Trophoblast cell (in vitro differentiated cells and primary cell): ENCODE measurements at regions not wholly inside any gene's neighbourhood (a gene's known extent, or its start where the extent isn't known, plus 50 kb on each side); places are given as distances from the start of the nearest gene placed in this dataset.

ENCODE experiments used
- DNase-seq, 2 donors: peaks; one replicate each; pipeline ENCODE4 v3.0.0-alpha.2; 2016
- H2AFZ ChIP-seq: 2 replicates; pipeline ENCODE4 v1.6.1; 2013; ENCODE audit warnings: low read length, moderate library complexity, mild to moderate bottlenecking; ENCODE audit not compliant: insufficient read depth, poor library complexity
- H2AK5ac ChIP-seq: 2 replicates; pipeline ENCODE4 v1.6.1; 2013; ENCODE audit warnings: mild to moderate bottlenecking, low read length
- H2BK120ac ChIP-seq: 2 replicates; pipeline ENCODE4 v1.6.1; 2013; ENCODE audit warnings: low read length, mild to moderate bottlenecking, moderate library complexity; ENCODE audit not compliant: insufficient read depth, poor library complexity
- H2BK12ac ChIP-seq: 2 replicates; pipeline ENCODE4 v1.6.1; 2013; ENCODE audit warnings: mild to moderate bottlenecking, low read length, moderate library complexity
- H2BK5ac ChIP-seq: 2 replicates; pipeline ENCODE4 v1.6.1; 2013; ENCODE audit warnings: low read length, low read depth, moderate library complexity, mild to moderate bottlenecking; ENCODE audit not compliant: poor library complexity
- H3K14ac ChIP-seq: 2 replicates; pipeline ENCODE4 v1.6.1; 2013; ENCODE audit warnings: mild to moderate bottlenecking, low read length
- H3K18ac ChIP-seq: 2 replicates; pipeline ENCODE4 v1.6.1; 2013; ENCODE audit warnings: mild to moderate bottlenecking, low read length
- H3K23ac ChIP-seq: 2 replicates; pipeline ENCODE4 v1.6.1; 2013; ENCODE audit warnings: low read length
- H3K27ac ChIP-seq: 2 replicates; pipeline ENCODE4 v1.5.1; 2013; ENCODE audit warnings: low read depth, mild to moderate bottlenecking, inconsistent platforms, low read length, moderate library complexity
- H3K27me3 ChIP-seq: 2 replicates; pipeline ENCODE4 v1.6.1; 2013; ENCODE audit warnings: inconsistent platforms, mild to moderate bottlenecking, low read length, moderate library complexity; ENCODE audit not compliant: insufficient read depth
- H3K36me3 ChIP-seq, 2 experiments: 1 replicate in 1 of 2; 2 replicates in 1 of 2; pipeline ENCODE4 v1.6.1; 2013; ENCODE audit warnings: low read length in 2 of 2, mild to moderate bottlenecking in 2 of 2, moderate library complexity in 1 of 2; ENCODE audit not compliant: insufficient read depth in 2 of 2, control insufficient read depth in 1 of 2
- H3K4ac ChIP-seq: 2 replicates; pipeline ENCODE4 v1.6.1; 2013; ENCODE audit warnings: low read depth, mild to moderate bottlenecking, low read length, moderate library complexity
- H3K4me1 ChIP-seq, 2 experiments: 1 replicate in 1 of 2; 2 replicates in 1 of 2; pipeline ENCODE4 v1.6.1; 2013; ENCODE audit warnings: low read length in 2 of 2, mild to moderate bottlenecking in 2 of 2, moderate library complexity in 1 of 2; ENCODE audit not compliant: insufficient read depth in 2 of 2, control insufficient read depth in 1 of 2
- H3K4me2 ChIP-seq: 2 replicates; pipeline ENCODE4 v1.6.1; 2013; ENCODE audit warnings: inconsistent platforms, mild to moderate bottlenecking, low read length, moderate library complexity
- H3K4me3 ChIP-seq: 2 replicates; pipeline ENCODE4 v1.5.1; 2013; ENCODE audit warnings: mild to moderate bottlenecking, low read depth, low read length, inconsistent platforms
- H3K79me1 ChIP-seq: one replicate; pipeline ENCODE4 v1.6.1; 2013; ENCODE audit warnings: low read length
- H3K79me2 ChIP-seq: 2 replicates; pipeline ENCODE4 v1.6.1; 2013; ENCODE audit warnings: low read length, mild to moderate bottlenecking; ENCODE audit not compliant: control insufficient read depth, insufficient read depth, poor library complexity
- H3K9ac ChIP-seq: 2 replicates; pipeline ENCODE4 v1.6.1; 2013; ENCODE audit warnings: mild to moderate bottlenecking, low read length
- H3K9me3 ChIP-seq: 2 replicates; pipeline ENCODE4 v1.6.1; 2013; ENCODE audit warnings: low read depth, mild to moderate bottlenecking, control low read depth, inconsistent platforms, low read length; ENCODE audit not compliant: insufficient read depth
- H4K12ac ChIP-seq: 2 replicates; pipeline ENCODE4 v1.6.1; 2013; ENCODE audit warnings: low read depth, mild to moderate bottlenecking, low read length, moderate library complexity
- H4K8ac ChIP-seq: 2 replicates; pipeline ENCODE4 v1.6.1; 2013; ENCODE audit warnings: low read depth, mild to moderate bottlenecking, low read length, moderate library complexity
- H4K91ac ChIP-seq: one replicate; pipeline ENCODE4 v1.6.1; 2013; ENCODE audit warnings: low read depth, mild to moderate bottlenecking, low read length, moderate library complexity
- WGBS: extraction: QIAGEN DNeasy Blood & Tissue Kit; methylation state at CpG from one replicate; pipeline ENCODE4 v1.1.7; 2013; ENCODE audit warnings: missing lambda C conversion rate; ENCODE audit not compliant: insufficient read length, insufficient coverage; ENCODE audit errors: extremely low coverage; 5-methylcytosine and 5-hydroxymethylcytosine counted together

DNA sequence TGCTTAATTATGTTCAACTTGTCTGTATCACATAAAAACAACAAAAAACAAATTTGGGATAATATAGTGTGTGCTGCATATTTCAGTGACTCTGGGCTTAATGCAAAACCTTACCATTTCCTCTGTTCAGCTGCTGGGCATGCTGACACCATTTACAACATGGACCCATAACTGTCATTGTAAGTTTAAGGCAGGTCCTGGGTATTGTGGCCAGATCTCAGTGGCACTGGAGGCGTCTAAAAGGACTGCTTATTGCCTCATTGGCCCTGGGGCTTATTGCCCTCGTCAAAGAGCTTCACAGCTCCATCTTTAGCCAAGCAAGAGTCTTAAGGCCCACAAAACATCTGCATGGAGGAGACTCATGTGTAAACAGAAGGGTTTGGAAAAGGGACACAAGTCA is 390.2 kb downstream of the NR2F2 start:
- Histone ChIP-seq H3K9ac (no peak overlapping the region), H3K4me3 (no peak overlapping the region), H2BK5ac (no peak overlapping the region), H3K9me3 (no peaks in the 10 kb centered on the region), H3K79me2 (no peaks in the 10 kb centered on the region), H3K27me3 (no peaks in the 10 kb centered on the region), H2AK5ac (no peak overlapping the region), H3K36me3 (no peaks in the 10 kb centered on the region), H3K4ac (no peak overlapping the region), H4K12ac (no peak overlapping the region), H3K79me1 (no peaks in the 10 kb centered on the region), H3K14ac (no peak overlapping the region), H4K91ac (no peak overlapping the region), H4K8ac (no peak overlapping the region), H3K27ac (no peak overlapping the region), H3K4me1 (no peaks in the 10 kb centered on the region), H2AFZ (no peak overlapping the region), H3K18ac (no peak overlapping the region), H2BK120ac (no peak overlapping the region), H3K4me2 (no peak overlapping the region), H3K23ac (no peak overlapping the region), H2BK12ac (no peak overlapping the region)
- no CpG with 5 or more reads among the region's 2 CpGs for WGBS
- DNase-seq = no peak

GRCh38 chr15:96728591-96728990 is 398.1 kb downstream of the NR2F2 start:
- H3K23ac ChIP-seq = no peak overlapping the region
- no peak overlapping the region for H2BK120ac ChIP-seq
- no peak overlapping the region for H3K9ac ChIP-seq

GRCh38 chr15:96732704-96733103 is 402.2 kb downstream of the NR2F2 start:
- Histone ChIP-seq H2AK5ac (no peak overlapping the region), H3K9ac (no peak overlapping the region)
- WGBS = no CpG with 5 or more reads among the region's 5 CpGs

More at GRCh38 chr15:96728591-96728990, 398.1 kb downstream of the NR2F2 start:
- Histone ChIP-seq H3K4me3 (no peak overlapping the region), H3K27me3 (no peaks in the 10 kb centered on the region), H3K79me1 (no peaks in the 10 kb centered on the region), H2BK12ac (no peak overlapping the region), H3K79me2 (no peaks in the 10 kb centered on the region), H3K27ac (no peak overlapping the region), H2AK5ac (no peak overlapping the region), H3K4me1 (no peaks in the 10 kb centered on the region), H4K12ac (no peak overlapping the region), H4K91ac (no peak overlapping the region), H4K8ac (no peak overlapping the region), H3K18ac (no peak overlapping the region), H2AFZ (no peak overlapping the region), H3K4me2 (no peak overlapping the region), H3K4ac (no peak overlapping the region), H3K14ac (no peak overlapping the region), H2BK5ac (no peak overlapping the region), H3K36me3 (no peaks in the 10 kb centered on the region), H3K9me3 (no peaks in the 10 kb centered on the region)
- peak; percentile 5 to 54 for DNase-seq
- no CpG with 5 or more reads among the region's 6 CpGs for WGBS

DNA sequence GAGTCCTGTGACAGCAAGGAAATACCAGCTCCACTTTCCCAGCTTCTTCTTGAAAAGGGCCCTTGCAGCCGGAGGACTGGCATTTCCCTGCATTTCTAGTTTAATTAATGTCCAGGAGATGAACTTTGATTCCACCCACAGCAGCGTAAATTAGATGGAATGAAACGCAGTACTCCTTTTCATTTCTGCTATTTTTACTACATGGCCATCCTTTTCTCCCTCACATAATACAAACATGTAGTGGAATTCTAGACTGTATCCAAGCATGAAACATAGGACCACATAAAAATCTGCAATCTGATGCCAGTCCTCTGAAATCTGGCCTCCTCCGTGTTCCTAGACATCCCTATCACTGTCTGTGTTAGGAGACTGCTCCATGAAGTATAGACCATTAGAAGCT is 403.2 kb downstream of the NR2F2 start:
- no peaks in the 10 kb centered on the region for H3K9me3 ChIP-seq
- H2BK12ac ChIP-seq = no peak overlapping the region
- H3K14ac ChIP-seq = no peak overlapping the region
- H4K8ac ChIP-seq = no peak overlapping the region
- H4K91ac ChIP-seq = no peak overlapping the region
- H3K18ac ChIP-seq = no peak overlapping the region
- no peak overlapping the region for H2AK5ac ChIP-seq
- no peak overlapping the region for H4K12ac ChIP-seq
- DNase-seq = no peak
- no peak overlapping the region for H2BK5ac ChIP-seq
- H3K23ac ChIP-seq = no peak overlapping the region
- H3K79me2 ChIP-seq = no peaks in the 10 kb centered on the region
- H3K36me3 ChIP-seq = no peaks in the 10 kb centered on the region
- no peaks in the 10 kb centered on the region for H3K27me3 ChIP-seq
- no peak overlapping the region for H2AFZ ChIP-seq
- H3K79me1 ChIP-seq = no peaks in the 10 kb centered on the region
- no peak overlapping the region for H2BK120ac ChIP-seq
- no peak overlapping the region for H3K4ac ChIP-seq
- no peak overlapping the region for H3K27ac ChIP-seq
- H3K4me1 ChIP-seq = no peaks in the 10 kb centered on the region
- H3K4me3 ChIP-seq = no peak overlapping the region
- no peak overlapping the region for H3K4me2 ChIP-seq
- H3K9ac ChIP-seq = no peak overlapping the region
- no CpG with 5 or more reads among the region's 4 CpGs for WGBS

More at GRCh38 chr15:96732704-96733103, 402.2 kb downstream of the NR2F2 start:
- peak in 1 of 2 donors; percentile 6 for DNase-seq
- H3K14ac ChIP-seq = no peak overlapping the region
- no peak overlapping the region for H3K4me3 ChIP-seq
- H4K12ac ChIP-seq = no peak overlapping the region
- H2BK120ac ChIP-seq = no peak overlapping the region
- H2AFZ ChIP-seq = no peak overlapping the region
- H2BK12ac ChIP-seq = no peak overlapping the region
- no peak overlapping the region for H2BK5ac ChIP-seq
- no peaks in the 10 kb centered on the region for H3K36me3 ChIP-seq
- no peak overlapping the region for H3K27ac ChIP-seq
- no peaks in the 10 kb centered on the region for H3K9me3 ChIP-seq
- no peaks in the 10 kb centered on the region for H3K27me3 ChIP-seq
- H3K23ac ChIP-seq = no peak overlapping the region
- no peak overlapping the region for H3K4me2 ChIP-seq
- no peaks in the 10 kb centered on the region for H3K4me1 ChIP-seq
- no peak overlapping the region for H3K4ac ChIP-seq
- H3K18ac ChIP-seq = no peak overlapping the region
- no peak overlapping the region for H4K8ac ChIP-seq
- H3K79me2 ChIP-seq = no peaks in the 10 kb centered on the region
- no peak overlapping the region for H4K91ac ChIP-seq
- no peaks in the 10 kb centered on the region for H3K79me1 ChIP-seq
